ENCODE measurements at regions not wholly inside any gene's neighbourhood (a gene's known extent, or its start where the extent isn't known, plus 50 kb on each side); places are given as distances from the start of the nearest gene placed in this dataset.
A peak's percentile ranks its signal among the peaks of the same experiment; 100 is the strongest.

- no peak overlapping the region for H2BK5ac ChIP-seq (ENCODE audit: low read depth, low read length, poor library complexity, severe bottlenecking)
- H3K79me1 ChIP-seq (ENCODE audit: low read depth in 1 of 2, low read length in 2 of 2), result no peaks in the 10 kb centered on the region
- no peak overlapping the region for H3K9ac ChIP-seq (ENCODE audit: low read depth, low read length)
- DNase-seq, result no peak
- CTCF ChIA-PET, result interaction anchor here (0.6 to 1.2 kb wide), 7 partner anchors 10 to 154 kb away, joined by 3 to 5 read pairs (median 5); no protein-coding TSS in a partner anchor
- H2AK9ac ChIP-seq (replicated peaks; ENCODE audit: low read depth, low read length, poor library complexity), result no peak overlapping the region
- H2AK5ac ChIP-seq (ENCODE audit: low read depth, low read length), result no peak overlapping the region
- in situ Hi-C loops (cut with MboI; ENCODE audit: low sequenced_read_pairs), result loop anchor here (5.0 to 25.0 kb wide), 2 partner anchors 80 to 145 kb away; no protein-coding TSS in a partner anchor
- peaks cover 84% of the 10 kb centered on the region for H3K27me3 ChIP-seq (ENCODE audit: control insufficient read depth, insufficient read depth, low read length)
- WGBS, 2 experiments (ENCODE audit: extremely low coverage in 2 of 2, insufficient read length in 1 of 2), result 3% methylated on average over 6 of the region's 65 CpGs; no CpG with 5 or more reads in 1 of the 2 experiments
- no peak overlapping the region for H3K18ac ChIP-seq (ENCODE audit: low read depth, low read length)
- no peak overlapping the region; the same call in 1 of the 2 replicates for H3K23ac ChIP-seq (ENCODE audit: low read depth, low read length)
- no peak overlapping the region for H2BK20ac ChIP-seq (ENCODE audit: low read depth, low read length)
- intact Hi-C loops (cut with micrococcal nuclease), result loop anchor here (10.0 kb wide), 1 partner anchor 492 kb away; the partner anchor contains the start of gene NPM3
- H4K91ac ChIP-seq (ENCODE audit: insufficient read depth, low read depth, low read length), result no peak overlapping the region
- H3K4me3 ChIP-seq (ENCODE audit: insufficient read depth, low read depth, low read length), result peak overlapping the region; percentile 36
- 0 out of 2 replicates have a peak, but pooled peaks cover 4% of the 10 kb centered on the region for H3K9me1 ChIP-seq (ENCODE audit: insufficient read depth, low read length)
- peak overlapping the region; percentile 81 for H2AFZ ChIP-seq (replicated peaks; ENCODE audit: low read length, poor library complexity)
- TF ChIP-seq CEBPB (IDR thresholded peaks at IDR 0.05; ENCODE audit: low read depth, low read length), result no peak
- TF ChIP-seq SMC3 (IDR thresholded peaks at IDR 0.05; ENCODE audit: low read depth, low read length), result no peak
- TF ChIP-seq FOS (IDR thresholded peaks at IDR 0.05; ENCODE audit: low read depth, low read length), result no peak
- no peak for TF ChIP-seq USF2 (IDR thresholded peaks at IDR 0.05; ENCODE audit: low read depth, low read length)
- TF ChIP-seq MAZ (IDR thresholded peaks at IDR 0.05; ENCODE audit: borderline replicate concordance, low read depth, low read length), result peak; percentile 30; the same call in 1 of the 2 replicates
- no peak overlapping the region for H4K5ac ChIP-seq (ENCODE audit: low read depth, low read length)
- H3K56ac ChIP-seq (ENCODE audit: extremely low read depth, insufficient read depth, low read length), result no peak overlapping the region
- 0 out of 2 replicates have a peak, but pooled peaks cover 3% of the 10 kb centered on the region for H4K20me1 ChIP-seq (ENCODE audit: insufficient read depth, low read length)
- dilution Hi-C loops (cut with HindIII; ENCODE audit: low sequenced_read_pairs, unreplicated experiment), result loop anchor here (25.0 kb wide), 1 partner anchor 170 kb away; no protein-coding TSS in a partner anchor
- no peak overlapping the region for H4K8ac ChIP-seq (ENCODE audit: low read depth in 2 of 2, low read length in 2 of 2)
- POLR2A ChIA-PET (ENCODE audit: unreplicated experiment), result interaction anchor here (0.6 kb wide), 1 partner anchor 284 kb away, joined by 4 read pairs; no protein-coding TSS in a partner anchor
- H3K36me3 ChIP-seq (ENCODE audit: control insufficient read depth, insufficient read depth, low read length), result no peaks in the 10 kb centered on the region
- no peak overlapping the region for H2BK15ac ChIP-seq (ENCODE audit: low read depth, low read length)
- no peaks in the 10 kb centered on the region for H3K9me3 ChIP-seq (ENCODE audit: control insufficient read depth, insufficient read depth, low read length)
- no peak overlapping the region for H3K27ac ChIP-seq (ENCODE audit: insufficient read depth, low read length)
- ATAC-seq (ENCODE audit: low read depth), result peak; percentile 47
- no peak overlapping the region for H3K4ac ChIP-seq (ENCODE audit: low read depth, low read length)
- no peaks in the 10 kb centered on the region for H3K4me1 ChIP-seq (ENCODE audit: control insufficient read depth, insufficient read depth, low read length)
- H3K4me2 ChIP-seq (ENCODE audit: low read depth, low read length), result peak overlapping the region; percentile 52
- no TSS peak for BruUV-seq (replicated peaks)
- H3K14ac ChIP-seq (replicated peaks; ENCODE audit: low read depth, low read length), result no peak overlapping the region
- no peak overlapping the region for H2BK120ac ChIP-seq (ENCODE audit: low read depth, low read length)
These were observed 61.6 kb upstream of the BTRC start for GRCh38 chr10:101292194-101293006.
